Posterior vena cava (tissue), 2 donors: ENCODE measurements at regions not wholly inside any gene's neighbourhood (a gene's known extent, or its start where the extent isn't known, plus 50 kb on each side); places are given as distances from the start of the nearest gene placed in this dataset.

Experiments
- DNase-seq: peaks from one replicate; pipeline ENCODE4 v3.0.0-alpha.2; 2020; ENCODE audit warnings: low spot score
- intact Hi-C, 2 donors: fragments of 100-400 bp; cut with DNase I; formaldehyde crosslinking; loops; one replicate each; pipeline versions ENCODE4 v1.14.1 to v1.14.2; 2022 to 2023
- donor health status: DM: yes; HTN: yes; CAD: no.
- donor health status: DM: yes; HTN: yes; CAD: no.

DNA sequence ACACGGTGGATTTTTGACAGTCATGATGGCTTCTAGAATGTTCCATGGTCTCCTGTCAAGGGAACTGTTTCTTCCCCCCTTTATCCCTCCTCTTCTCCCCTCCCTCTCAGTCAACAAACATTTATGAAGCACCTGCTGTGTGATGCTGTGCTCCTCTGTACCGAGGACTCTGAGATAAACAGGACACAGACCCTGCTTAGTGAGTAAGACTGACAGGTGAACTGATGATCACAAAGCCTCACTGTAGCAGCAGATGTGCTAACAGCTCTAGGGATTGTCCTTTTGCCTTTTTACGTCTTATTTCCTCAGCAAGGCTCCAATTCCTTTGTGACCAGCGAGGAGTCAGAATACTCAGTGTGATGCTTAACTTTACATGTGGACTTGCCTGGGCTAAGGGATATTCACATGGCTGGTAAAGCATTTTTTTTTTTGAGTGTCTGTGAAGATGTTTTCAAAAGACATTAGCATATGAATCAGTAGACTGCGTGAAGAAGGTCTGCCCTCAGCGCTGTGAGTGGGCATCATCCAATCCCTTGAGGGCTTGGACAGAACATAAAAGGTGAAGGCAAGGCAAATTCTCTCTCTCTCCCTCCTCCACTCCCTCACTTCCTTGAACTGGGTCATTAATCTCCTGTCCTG, 170.1 kb downstream of the ADRA2A start:
- DNase-seq: no peak
- intact Hi-C loops: no loop called here

DNA sequence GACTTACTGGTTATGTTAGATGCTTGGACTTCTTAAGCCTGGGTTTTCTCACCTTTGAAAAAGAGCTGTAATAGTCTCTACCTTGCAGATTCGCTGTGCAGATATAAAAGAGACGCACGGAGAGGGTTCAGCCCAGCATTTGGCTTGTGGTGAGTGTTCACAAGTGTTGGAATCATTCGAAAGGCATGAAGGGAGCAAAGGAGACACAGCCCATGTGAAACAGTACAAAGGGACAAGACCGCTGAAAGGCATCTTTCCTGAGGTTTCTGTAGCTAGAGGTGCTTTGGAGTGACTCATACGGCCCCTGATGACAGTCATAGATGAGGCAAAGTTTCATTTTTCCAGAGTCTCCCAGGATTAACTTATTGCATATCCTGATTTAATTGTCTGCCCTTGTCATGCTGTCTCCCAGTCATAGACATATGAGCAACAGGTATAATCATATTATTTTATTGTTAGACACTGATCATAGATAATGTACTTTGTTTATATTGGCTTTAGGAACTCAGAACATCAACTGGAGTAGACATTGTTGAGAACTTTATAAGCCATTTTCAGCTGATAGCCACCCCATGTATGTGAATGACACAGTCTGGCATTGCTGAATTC, 171.1 kb downstream of the ADRA2A start:
- intact Hi-C loops: no loop called here
- no peak for DNase-seq

DNA sequence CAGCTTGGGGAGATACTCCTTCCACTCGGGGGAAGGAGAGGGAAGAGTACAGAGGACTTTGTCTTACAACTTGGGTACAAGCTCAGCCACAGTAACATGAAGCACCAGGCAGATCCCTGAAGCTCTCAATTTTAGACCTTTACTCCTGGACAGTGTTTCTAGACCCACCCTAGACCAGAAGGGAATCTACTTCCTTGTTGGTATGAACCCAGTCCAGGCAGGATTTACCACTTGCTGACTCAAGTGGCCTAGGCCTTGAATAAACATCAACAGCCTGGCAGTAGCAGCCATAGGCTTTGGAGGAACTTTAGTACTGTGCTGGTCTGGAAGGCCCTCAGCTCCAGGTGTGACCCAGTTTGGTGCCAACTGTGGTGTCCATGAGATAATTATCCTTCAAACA, 173.1 kb downstream of the ADRA2A start:
- no peak for DNase-seq
- intact Hi-C loops: no loop called here

DNA sequence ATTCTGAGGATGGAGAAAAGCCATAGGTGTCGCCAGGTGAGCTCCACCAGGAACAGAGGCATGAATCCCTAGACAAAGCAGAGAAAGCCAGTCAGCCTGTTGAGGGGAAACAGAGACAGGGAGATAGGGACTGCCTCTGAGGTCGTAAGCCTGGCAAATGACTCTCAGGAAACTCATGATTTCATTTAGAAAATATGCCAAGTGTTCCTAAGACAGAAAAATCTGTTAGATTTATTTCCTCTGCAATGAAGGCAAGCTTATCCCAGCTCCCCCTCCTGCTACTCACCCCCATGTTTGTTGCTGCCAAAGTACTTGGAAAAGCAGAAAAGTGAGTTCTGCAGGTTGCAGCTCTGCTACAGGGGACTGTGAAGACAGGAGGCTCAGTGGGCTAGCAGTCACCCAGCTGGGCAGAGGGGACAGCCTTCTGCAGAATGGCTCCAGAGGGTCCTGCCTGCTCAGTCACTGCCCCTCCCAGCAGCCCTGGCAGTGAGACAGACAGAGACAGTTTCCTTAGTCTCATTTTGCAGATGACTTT, 184.3 kb downstream of the ADRA2A start:
- no peak for DNase-seq

DNA sequence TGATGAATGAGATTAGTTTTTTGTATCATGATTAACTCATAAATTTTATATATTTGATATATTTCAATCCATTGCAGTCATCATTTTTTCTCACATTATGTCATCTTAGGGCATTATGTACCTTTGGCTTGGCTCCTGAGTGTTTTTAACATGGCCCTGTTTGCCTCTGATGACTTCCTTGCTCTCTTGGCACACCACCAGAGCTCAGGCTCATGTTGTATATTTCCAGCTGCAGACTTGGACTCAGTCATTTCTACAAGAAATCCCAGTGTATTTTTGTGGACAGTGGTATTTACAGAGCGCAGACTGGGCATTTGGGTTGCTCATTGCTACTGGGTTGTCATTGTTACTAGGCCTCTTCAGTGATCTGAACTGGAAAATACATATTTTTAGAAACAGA, 188.5 kb downstream of the ADRA2A start:
- intact Hi-C loops: no loop called here
- DNase-seq: no peak

More for the DNA sequence above, 184.3 kb downstream of the ADRA2A start:
- intact Hi-C loops: no loop called here

DNA sequence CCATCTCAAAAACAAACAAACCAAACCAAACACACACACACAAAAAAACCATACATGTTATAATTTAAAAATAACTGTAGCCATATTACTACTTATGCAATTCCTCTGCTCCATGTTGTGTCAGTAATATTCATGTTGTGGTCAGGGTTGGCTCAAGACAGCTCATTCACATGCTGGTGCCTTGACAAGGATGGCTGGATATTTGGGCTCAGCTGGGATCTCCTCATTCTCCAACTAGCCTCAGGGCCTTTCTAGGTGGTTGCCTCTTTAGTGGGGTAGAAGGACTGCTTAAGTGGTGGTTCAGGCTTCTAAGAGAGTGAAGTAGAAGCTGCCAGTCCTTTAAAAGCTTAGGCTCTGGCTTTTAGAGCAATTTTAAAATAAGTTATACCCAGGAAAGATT, 189.3 kb downstream of the ADRA2A start:
- intact Hi-C loops: no loop called here
- no peak for DNase-seq

DNA sequence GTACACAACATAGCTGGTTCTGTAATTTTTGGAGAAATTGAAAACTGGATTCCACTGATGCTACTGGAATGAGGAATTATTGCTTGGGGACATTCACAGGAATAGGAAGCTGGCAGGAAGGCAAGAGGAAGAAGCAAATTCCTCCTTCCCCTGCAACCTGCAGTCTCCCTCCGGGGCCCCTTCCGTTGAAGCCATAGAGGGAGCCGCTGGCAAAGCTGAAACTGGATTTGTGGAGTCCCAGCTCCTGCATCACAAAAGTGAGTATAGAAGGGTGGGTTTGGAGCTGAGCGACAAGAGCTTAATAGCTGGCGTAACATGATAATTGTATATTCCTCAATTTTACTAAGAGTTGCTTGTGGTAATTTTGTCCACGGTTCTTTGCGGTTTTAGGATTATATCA, 190.8 kb downstream of the ADRA2A start:
- no peak for DNase-seq
- intact Hi-C loops: no loop called here

DNA sequence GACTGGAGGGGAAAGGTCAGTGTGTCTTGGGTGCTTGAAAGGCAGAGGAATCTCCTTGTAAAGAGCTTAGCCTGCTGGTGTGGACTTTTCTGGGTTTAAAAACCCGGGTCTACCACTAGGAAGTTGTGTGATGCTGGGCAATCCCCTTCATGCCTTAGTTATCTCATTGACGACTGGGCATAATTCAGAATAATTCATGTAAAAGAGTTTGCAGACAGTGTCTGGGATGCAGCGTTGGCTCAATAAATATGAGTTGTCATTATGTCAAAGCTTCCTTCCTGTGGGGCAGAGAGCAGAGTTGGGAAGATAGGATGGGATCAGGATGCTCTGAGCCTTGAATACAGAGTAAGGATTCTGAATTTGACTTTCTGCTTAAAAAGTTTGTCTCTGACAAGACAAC, 196.4 kb downstream of the ADRA2A start:
- intact Hi-C loops: no loop called here
- no peak for DNase-seq

DNA sequence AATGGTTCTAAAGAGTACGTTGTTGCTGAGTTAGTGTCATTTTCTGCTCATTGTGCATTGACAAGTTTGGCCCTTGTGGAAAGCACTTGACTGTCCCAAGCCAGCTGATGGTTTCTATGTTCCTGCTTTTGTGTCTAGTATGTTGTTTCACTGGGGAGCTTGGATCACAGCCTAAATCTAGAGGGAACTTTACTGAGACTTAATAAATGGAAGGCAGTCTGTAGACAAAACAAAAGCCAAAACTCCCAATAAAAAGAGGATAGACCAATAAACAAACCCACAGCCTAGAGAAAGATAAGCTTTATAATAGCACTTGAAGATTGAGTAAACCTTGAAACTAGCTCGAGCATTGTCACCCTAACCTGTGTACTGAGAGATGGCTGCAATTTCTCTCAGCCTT, 196.8 kb downstream of the ADRA2A start:
- DNase-seq: no peak
- intact Hi-C loops: no loop called here

DNA sequence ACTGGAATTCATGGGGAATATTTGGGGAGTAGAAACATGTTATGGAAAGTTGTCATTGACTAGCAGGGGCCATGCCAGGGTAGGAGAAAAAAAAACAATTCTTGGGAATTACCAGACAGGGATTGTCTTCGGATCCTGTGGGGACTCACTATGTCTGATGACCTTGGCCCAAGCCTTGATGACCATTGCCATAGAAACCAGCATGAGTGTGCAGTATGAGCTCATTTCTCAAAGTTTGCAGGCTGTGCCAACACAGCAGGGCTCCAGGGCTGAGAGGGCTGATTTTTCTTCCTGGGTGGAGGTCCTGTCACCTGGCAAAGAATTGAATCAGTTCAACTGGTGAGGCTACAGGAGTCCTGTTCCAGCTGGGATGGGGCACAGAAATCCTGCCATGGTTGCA, 198.3 kb downstream of the ADRA2A start:
- intact Hi-C loops: no loop called here

DNA sequence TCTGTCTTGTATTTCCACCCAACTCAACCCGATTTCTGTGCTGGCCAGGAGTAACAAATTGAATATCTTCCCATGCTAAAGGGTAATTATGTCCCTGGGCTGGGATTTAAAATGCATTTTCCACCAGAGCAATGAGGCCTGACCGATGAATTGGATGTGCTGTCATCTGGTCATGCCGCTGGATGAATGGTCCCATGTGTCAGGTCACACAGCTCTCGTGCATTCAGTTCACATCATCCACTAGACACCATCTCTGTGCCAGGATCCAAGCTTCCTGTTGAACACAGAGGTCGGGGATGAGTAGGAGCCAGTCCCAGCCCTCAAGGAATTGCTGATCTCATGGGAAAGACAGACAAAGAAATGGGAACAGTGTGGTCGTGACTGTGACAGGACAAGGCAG, 200.8 kb downstream of the ADRA2A start:
- intact Hi-C loops: no loop called here
- DNase-seq: no peak

More for the DNA sequence above, 198.3 kb downstream of the ADRA2A start:
- DNase-seq: no peak

DNA sequence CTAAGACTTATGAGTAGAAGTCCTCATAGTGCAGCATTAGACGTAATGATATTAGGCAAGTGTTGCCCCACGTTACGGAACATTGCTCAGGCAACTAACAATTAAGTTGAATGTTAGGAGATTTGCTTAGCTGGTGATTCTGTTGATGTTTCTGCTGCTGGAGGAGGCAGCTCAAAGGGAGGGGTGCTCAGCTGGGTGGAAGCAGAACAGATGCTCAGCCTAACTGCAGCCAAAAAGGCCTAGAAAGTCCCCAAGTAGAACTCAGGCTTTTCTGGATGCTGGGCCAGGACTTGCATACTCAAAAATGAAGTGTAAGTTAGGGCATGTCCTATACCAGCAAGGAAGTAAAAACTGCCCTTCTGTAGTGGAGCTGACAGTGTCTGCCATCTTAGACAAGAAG, 201.4 kb downstream of the ADRA2A start:
- intact Hi-C loops: no loop called here

DNA sequence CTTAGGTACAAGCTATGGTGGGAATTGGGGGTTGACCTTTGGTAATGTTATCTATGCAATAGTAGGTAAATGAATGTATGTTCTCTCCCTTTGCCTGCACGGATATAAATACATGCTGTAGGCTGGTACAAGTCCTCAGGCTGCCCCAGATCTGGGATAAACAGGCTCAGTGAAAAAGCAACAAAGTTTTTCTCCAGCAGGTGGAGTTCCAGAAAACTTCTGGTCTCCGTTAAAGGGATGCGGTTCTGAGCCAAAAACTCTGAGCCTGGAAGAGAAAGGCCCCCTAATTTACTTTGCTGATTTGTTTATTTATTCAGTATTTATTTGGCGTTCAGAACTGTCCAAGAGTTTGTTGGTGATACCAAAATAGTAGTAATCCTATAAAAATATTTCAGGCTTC, 204.7 kb downstream of the ADRA2A start:
- no peak for DNase-seq
- intact Hi-C loops: no loop called here

More for the DNA sequence above, 201.4 kb downstream of the ADRA2A start:
- DNase-seq: no peak

DNA sequence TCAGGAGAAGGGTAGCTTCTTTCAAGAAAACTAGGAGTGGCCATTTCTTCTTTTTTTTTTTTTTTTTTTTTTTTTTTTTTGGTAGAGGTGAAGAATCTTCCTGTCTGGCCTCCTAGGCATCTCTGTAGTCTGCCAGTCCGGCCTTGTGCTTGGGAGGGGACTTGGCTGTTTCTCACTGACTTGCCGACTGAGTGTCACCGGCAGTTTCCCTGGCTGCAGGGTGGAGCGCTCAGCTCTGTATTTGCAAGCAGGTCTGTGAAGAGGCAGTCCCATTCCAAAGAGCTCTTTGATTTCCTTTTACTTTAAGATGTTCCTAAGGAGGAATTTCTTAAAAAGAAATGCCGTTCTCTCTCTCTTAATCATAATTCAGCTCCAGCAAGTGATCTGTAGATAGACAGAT, 212.6 kb downstream of the ADRA2A start:
- no peak for DNase-seq
- intact Hi-C loops: no loop called here

DNA sequence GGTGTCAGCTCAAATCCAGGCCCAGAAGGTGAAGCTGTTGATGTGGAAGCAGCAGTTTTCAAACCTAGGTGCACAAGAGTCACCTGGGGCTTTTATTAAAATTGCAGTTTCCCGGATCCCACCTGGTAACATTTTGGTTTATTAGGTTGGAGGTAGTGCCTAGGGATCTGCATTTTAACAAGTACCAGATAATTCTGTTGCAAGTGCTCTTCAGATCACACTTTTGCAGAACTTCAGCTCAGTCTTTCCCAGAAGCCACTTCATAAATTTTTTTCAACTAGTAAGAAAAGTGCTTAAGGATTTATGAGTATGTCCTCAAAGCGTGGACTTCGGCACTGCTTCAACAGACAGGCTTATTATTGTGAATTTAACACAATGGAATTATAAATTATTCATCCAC, 213.8 kb downstream of the ADRA2A start:
- intact Hi-C loops: no loop called here
- no peak for DNase-seq

DNA sequence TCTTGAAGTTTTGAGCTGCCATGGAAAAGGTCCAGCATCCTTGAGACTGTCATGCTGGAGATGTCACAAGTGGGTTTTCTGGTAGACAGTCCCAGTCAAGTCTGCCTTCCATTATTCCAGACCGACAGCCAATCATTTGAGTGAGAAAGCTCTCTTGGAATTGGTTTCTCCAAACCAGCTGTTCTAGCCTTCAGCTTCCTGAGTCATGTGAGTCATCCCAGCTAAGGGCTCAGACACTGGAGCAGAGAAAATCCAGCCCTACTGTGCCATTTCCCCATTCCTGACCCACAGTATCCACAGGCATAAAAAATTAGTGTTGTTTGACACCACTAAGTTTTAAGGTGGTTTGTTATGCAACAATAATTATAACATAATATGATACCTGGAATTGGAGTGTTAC, 219.0 kb downstream of the ADRA2A start:
- intact Hi-C loops: no loop called here
- no peak for DNase-seq

DNA sequence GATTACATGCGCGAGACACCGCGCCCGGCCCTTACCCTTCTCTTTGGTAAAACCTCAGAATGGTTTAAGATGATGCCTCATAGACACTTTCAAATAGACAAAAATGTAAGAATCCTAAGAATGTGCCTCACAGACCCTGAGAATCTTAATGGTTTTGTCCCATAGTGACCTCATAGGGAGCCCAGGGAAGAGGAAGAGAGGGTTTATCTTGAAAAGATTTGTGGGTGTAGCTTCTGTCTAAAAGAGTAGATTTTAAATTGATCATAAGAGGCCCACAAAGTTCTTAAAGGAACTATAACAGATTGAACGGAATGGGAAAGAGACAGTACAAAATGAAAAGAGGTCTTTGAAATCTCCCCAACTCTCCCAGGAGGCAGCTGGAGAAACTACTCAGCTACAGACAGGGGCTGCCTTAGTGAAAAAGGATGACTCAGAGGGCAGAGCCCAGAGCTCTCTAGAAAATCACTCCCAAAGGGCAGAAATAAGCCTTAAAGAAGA, 220.6 kb downstream of the ADRA2A start:
- no peak for DNase-seq
- intact Hi-C loops: no loop called here

DNA sequence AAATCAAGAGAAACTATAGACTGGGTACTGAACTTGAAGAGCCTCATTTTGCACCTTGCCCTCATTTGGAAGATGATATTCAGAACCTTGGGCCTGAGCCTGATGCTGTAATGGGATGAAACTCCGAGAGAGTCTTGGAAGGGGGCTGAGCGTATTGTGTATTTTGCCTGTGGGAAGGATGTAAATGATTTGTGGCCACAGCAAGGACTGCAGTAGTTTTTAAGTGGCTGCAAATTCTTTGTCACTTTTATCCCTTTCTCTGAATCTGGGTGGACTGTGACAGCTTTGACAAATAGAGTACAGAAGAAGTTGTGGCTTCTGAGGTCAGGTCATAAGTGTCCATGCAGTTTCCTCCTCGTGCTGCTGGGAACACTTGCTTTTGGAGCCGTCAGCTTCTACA, 221.2 kb downstream of the ADRA2A start:
- DNase-seq: no peak
- intact Hi-C loops: no loop called here

DNA sequence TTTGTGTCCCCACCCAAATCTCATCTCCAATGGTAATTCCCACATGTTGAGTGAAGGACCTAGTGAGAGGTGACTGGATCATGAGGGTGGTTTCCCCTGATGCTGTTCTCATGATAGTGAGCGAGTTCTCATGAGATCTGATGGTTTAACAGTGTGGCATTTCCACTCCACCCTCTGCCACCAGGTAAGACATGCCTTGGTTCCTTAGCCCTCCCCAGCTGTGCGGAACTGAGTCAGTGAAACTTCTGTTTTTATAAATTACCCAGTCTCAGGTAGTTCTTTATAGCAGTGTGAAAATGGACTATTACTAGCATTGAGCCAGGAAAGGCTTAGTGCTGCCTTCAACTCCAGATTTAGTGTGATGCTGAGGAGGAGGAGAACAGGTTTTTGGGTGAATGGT, 222.2 kb downstream of the ADRA2A start:
- intact Hi-C loops: loop anchor here in 1 of 2 donors (1.0 kb wide), 1 partner anchor 35 kb away; no protein-coding TSS in a partner anchor
- no peak for DNase-seq

DNA sequence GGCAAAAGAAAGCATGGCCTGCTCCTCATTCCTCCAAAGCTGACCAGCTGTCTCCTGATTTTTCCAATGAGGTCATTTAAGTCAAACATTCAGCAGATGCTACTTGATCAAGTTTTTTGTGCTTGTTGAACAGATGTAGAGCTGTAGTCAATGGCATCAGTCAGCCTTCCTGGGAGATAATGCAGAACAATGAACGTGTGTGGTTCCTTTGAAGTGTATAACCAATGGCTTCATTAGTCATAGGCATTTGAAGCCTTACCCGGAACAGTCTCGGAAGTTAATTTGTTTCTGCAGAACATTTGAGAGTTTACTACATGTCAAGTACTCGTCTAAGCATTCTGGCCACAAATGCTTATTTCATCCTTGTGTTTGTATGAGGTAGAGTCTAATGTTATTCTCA, 227.1 kb downstream of the ADRA2A start:
- intact Hi-C loops: loop anchor here in 1 of 2 donors (10.0 kb wide), 1 partner anchor 1241 kb away; no protein-coding TSS in a partner anchor
- DNase-seq: no peak

DNA sequence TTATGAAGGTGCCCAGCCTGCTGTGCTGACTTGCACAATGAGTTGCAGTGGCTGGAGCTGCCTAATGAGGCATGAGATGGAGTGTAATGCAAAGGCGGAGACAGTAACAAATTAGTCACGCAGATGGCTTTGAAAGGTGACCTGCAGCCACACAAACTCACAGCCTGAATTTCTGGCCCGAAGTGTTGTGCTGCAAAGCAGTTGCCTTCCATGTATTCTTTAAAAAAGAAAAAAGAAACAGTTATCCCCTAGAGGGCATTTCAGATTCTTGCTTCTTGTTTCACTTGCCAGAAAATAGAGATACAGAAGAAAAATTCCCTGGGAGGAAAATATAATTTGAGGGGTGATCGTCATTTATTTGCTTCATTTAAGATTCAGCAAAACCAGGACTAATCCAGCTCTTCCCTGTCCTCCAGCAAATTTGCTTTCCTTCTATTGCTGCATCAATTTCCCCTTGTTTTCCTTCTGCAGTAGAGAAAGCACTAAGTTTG, 239.9 kb downstream of the ADRA2A start:
- intact Hi-C loops: no loop called here
- DNase-seq: no peak
